ENCODE measurements at regions not wholly inside any gene's neighbourhood (a gene's known extent, or its start where the extent isn't known, plus 50 kb on each side); places are given as distances from the start of the nearest gene placed in this dataset.

DNA sequence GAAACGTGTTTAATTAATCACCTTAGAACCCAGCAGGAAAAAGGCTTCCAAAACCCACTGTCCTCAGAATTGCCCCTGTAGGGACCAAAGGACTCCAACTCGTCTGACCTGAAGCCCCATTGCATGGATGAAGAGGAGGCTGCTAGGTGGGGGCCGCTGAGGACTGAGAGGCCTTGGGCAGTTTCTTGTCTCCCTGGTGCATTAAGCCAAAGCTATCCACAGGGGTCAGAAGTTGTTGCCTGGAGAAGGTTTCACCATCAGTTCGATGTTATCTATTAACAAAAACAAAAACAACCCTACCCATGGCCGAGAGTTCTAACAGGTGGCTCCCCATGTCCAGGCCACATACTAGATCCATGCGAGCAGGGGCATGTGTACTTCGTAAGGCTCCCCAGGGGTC is 120.9 kb upstream of the CD93 start:
- H3K36me3 ChIP-seq (ENCODE audit: insufficient read depth), result no peaks in the 10 kb centered on the region
- H3K27ac ChIP-seq, result no peak overlapping the region
- TF ChIP-seq, protein P1, sequence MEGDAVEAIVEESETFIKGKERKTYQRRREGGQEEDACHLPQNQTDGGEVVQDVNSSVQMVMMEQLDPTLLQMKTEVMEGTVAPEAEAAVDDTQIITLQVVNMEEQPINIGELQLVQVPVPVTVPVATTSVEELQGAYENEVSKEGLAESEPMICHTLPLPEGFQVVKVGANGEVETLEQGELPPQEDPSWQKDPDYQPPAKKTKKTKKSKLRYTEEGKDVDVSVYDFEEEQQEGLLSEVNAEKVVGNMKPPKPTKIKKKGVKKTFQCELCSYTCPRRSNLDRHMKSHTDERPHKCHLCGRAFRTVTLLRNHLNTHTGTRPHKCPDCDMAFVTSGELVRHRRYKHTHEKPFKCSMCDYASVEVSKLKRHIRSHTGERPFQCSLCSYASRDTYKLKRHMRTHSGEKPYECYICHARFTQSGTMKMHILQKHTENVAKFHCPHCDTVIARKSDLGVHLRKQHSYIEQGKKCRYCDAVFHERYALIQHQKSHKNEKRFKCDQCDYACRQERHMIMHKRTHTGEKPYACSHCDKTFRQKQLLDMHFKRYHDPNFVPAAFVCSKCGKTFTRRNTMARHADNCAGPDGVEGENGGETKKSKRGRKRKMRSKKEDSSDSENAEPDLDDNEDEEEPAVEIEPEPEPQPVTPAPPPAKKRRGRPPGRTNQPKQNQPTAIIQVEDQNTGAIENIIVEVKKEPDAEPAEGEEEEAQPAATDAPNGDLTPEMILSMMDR (conservative IDR thresholded peaks at IDR 0.05; ENCODE audit: low read depth, low read length), result no peak
- no peaks in the 10 kb centered on the region for H3K79me2 ChIP-seq (ENCODE audit: insufficient read depth, low read depth)
- no peak overlapping the region for H3K4me3 ChIP-seq (IDR thresholded peaks at IDR 0.05; ENCODE audit: insufficient read depth, low read depth, low read length)
- no peaks in the 10 kb centered on the region for H4K20me1 ChIP-seq (ENCODE audit: insufficient read depth)
- no peak overlapping the region for H3K4me2 ChIP-seq
- no peaks in the 10 kb centered on the region for H3K4me1 ChIP-seq (ENCODE audit: low read depth, poor library complexity, severe bottlenecking)
- no peak overlapping the region for H3K9ac ChIP-seq
- no peaks in the 10 kb centered on the region for H3K27me3 ChIP-seq (ENCODE audit: insufficient read depth, low read depth)
- H2AFZ ChIP-seq (ENCODE audit: low read depth), result no peak overlapping the region

- no peak overlapping the region for H3K9ac ChIP-seq
- no peaks in the 10 kb centered on the region for H3K36me3 ChIP-seq (ENCODE audit: insufficient read depth)
- no peak overlapping the region for H2AFZ ChIP-seq (ENCODE audit: low read depth)
- TF ChIP-seq, protein P1 (conservative IDR thresholded peaks at IDR 0.05; ENCODE audit: low read depth, low read length), result no peak
- no peaks in the 10 kb centered on the region for H3K79me2 ChIP-seq (ENCODE audit: insufficient read depth, low read depth)
- no peaks in the 10 kb centered on the region for H3K4me1 ChIP-seq (ENCODE audit: low read depth, poor library complexity, severe bottlenecking)
- H3K4me3 ChIP-seq (IDR thresholded peaks at IDR 0.05; ENCODE audit: insufficient read depth, low read depth, low read length), result no peak overlapping the region
- H3K27me3 ChIP-seq (ENCODE audit: insufficient read depth, low read depth), result no peaks in the 10 kb centered on the region
- no peak overlapping the region for H3K4me2 ChIP-seq
- no peak overlapping the region for H3K27ac ChIP-seq
- no peaks in the 10 kb centered on the region for H4K20me1 ChIP-seq (ENCODE audit: insufficient read depth)
These were observed 119.9 kb upstream of the CD93 start for GRCh38 chr20:23206061-23206460.

DNA sequence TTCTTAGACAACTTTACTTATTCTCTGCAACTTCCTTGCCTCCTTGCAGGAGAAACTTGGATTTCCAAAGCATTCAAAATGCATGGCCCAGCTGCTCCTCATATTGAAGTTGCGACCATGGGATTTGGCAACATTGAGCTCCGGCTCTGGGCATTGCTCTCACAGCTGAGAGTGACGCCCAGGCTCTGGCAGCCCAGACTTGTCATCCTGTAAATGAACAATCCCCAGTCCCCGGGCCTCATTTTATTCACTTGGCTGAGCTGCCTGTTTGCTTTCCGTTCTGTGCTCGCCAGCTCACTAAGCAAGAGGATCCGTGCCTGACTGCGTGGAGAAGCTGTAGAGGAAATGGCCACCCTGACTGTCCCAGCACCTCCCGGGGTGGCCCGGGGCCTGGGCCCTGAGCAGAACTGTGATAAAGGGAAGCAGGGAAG is 119.5 kb upstream of the CD93 start:
- no peaks in the 10 kb centered on the region for H3K36me3 ChIP-seq (ENCODE audit: insufficient read depth)
- H3K4me1 ChIP-seq (ENCODE audit: low read depth, poor library complexity, severe bottlenecking), result no peaks in the 10 kb centered on the region
- no peak overlapping the region for H2AFZ ChIP-seq (ENCODE audit: low read depth)
- no peak overlapping the region for H3K4me3 ChIP-seq (IDR thresholded peaks at IDR 0.05; ENCODE audit: insufficient read depth, low read depth, low read length)
- TF ChIP-seq, protein P1 (conservative IDR thresholded peaks at IDR 0.05; ENCODE audit: low read depth, low read length), result no peak
- H3K4me2 ChIP-seq, result no peak overlapping the region
- H4K20me1 ChIP-seq (ENCODE audit: insufficient read depth), result no peaks in the 10 kb centered on the region
- no peaks in the 10 kb centered on the region for H3K27me3 ChIP-seq (ENCODE audit: insufficient read depth, low read depth)
- no peaks in the 10 kb centered on the region for H3K79me2 ChIP-seq (ENCODE audit: insufficient read depth, low read depth)
- no peak overlapping the region for H3K9ac ChIP-seq
- no peak overlapping the region for H3K27ac ChIP-seq

- Histone ChIP-seq H3K4me1 (ENCODE audit: low read depth, poor library complexity, severe bottlenecking) (no peaks in the 10 kb centered on the region), H3K36me3 (ENCODE audit: insufficient read depth) (no peaks in the 10 kb centered on the region), H3K79me2 (ENCODE audit: insufficient read depth, low read depth) (no peaks in the 10 kb centered on the region), H2AFZ (ENCODE audit: low read depth) (no peak overlapping the region), H3K27ac (no peak overlapping the region), H3K4me3 (IDR thresholded peaks at IDR 0.05; ENCODE audit: insufficient read depth, low read depth, low read length) (no peak overlapping the region), H3K27me3 (ENCODE audit: insufficient read depth, low read depth) (no peaks in the 10 kb centered on the region), H4K20me1 (ENCODE audit: insufficient read depth) (no peaks in the 10 kb centered on the region), H3K9ac (no peak overlapping the region), H3K4me2 (no peak overlapping the region)
- TF ChIP-seq, protein P1 (conservative IDR thresholded peaks at IDR 0.05; ENCODE audit: low read depth, low read length), result no peak
These were observed 119.1 kb upstream of the CD93 start for GRCh38 chr20:23205211-23205610.

All from KMS-11 (cell line).